Astrocyte (in vitro differentiated cells and primary cell): ENCODE measurements at regions not wholly inside any gene's neighbourhood (a gene's known extent, or its start where the extent isn't known, plus 50 kb on each side); places are given as distances from the start of the nearest gene placed in this dataset.

ENCODE experiments used
- DNase-seq: peaks from one replicate; pipeline ENCODE4 v3.0.0-alpha.2; 2010; ENCODE audit warnings: low read depth
- FAIRE-seq: peaks from 2 replicates; lab custom pipeline; 2011; peaks lifted over from hg19 to GRCh38; lab: Jason Lieb, UNC
- H2AFZ ChIP-seq: 2 replicates; pipeline ENCODE4 v1.6.0; 2012; ENCODE audit warnings: low read depth, low read length, inconsistent platforms
- H3K27ac ChIP-seq: 2 replicates; pipeline ENCODE4 v1.5.1; 2011; ENCODE audit warnings: low read depth, low read length, inconsistent platforms
- H3K27me3 ChIP-seq: 2 replicates; pipeline ENCODE4 v1.6.0; 2011; ENCODE audit warnings: low read length, inconsistent platforms; ENCODE audit not compliant: insufficient read depth
- H3K36me3 ChIP-seq: 2 replicates; pipeline ENCODE4 v1.5.1; 2011; ENCODE audit warnings: low read length, inconsistent platforms; ENCODE audit not compliant: insufficient read depth
- H3K4me1 ChIP-seq: 2 replicates; pipeline ENCODE4 v1.5.1; 2011; ENCODE audit warnings: low read length, inconsistent platforms; ENCODE audit not compliant: insufficient read depth
- H3K4me2 ChIP-seq: 2 replicates; pipeline ENCODE4 v1.6.0; 2012; ENCODE audit warnings: low read length, inconsistent platforms
- H3K4me3 ChIP-seq: 2 replicates; pipeline ENCODE4 v1.5.1; 2011; ENCODE audit warnings: low read depth, mild to moderate bottlenecking, low read length, inconsistent platforms; ENCODE audit not compliant: insufficient read depth
- H3K79me2 ChIP-seq: 2 replicates; pipeline ENCODE4 v1.6.0; 2012; ENCODE audit warnings: mild to moderate bottlenecking, low read length, inconsistent platforms; ENCODE audit not compliant: insufficient read depth
- H3K9ac ChIP-seq: 2 replicates; pipeline ENCODE4 v1.6.0; 2012; ENCODE audit warnings: mild to moderate bottlenecking, low read length, inconsistent platforms
- H3K9me3 ChIP-seq: 2 replicates; pipeline ENCODE4 v1.5.1; 2012; ENCODE audit warnings: low read depth, mild to moderate bottlenecking, low read length, inconsistent platforms; ENCODE audit not compliant: insufficient read depth
- H4K20me1 ChIP-seq: 2 replicates; pipeline ENCODE4 v1.6.0; 2012; ENCODE audit warnings: low read length, inconsistent platforms; ENCODE audit not compliant: insufficient read depth
- H3K27ac Mint-ChIP-seq: one replicate; pipeline ENCODE4 v1.8.0; 2021; ENCODE audit warnings: mild to moderate bottlenecking, mixed read lengths; ENCODE audit not compliant: unreplicated experiment
- H3K27me3 Mint-ChIP-seq: one replicate; pipeline ENCODE4 v1.8.0; 2021; ENCODE audit warnings: low read depth, mixed read lengths; ENCODE audit not compliant: unreplicated experiment
- H3K36me3 Mint-ChIP-seq: one replicate; pipeline ENCODE4 v1.8.0; 2021; ENCODE audit warnings: low read depth, mixed read lengths; ENCODE audit not compliant: unreplicated experiment
- H3K4me1 Mint-ChIP-seq: one replicate; pipeline ENCODE4 v1.8.0; 2021; ENCODE audit warnings: low read depth, mixed read lengths; ENCODE audit not compliant: unreplicated experiment
- H3K4me3 Mint-ChIP-seq: one replicate; pipeline ENCODE4 v1.8.0; 2021; ENCODE audit warnings: mild to moderate bottlenecking, moderate library complexity, mixed read lengths; ENCODE audit not compliant: unreplicated experiment
- H3K9me3 Mint-ChIP-seq: one replicate; pipeline ENCODE4 v1.8.0; 2021; ENCODE audit warnings: mild to moderate bottlenecking, mixed read lengths; ENCODE audit not compliant: unreplicated experiment
- EZH2 ChIP-seq: IDR thresholded peaks from 2 replicates; pipeline ENCODE4 v1.6.1; 2012; ENCODE audit warnings: mild to moderate bottlenecking, low read length, inconsistent platforms; ENCODE audit not compliant: insufficient read depth
- TF ChIP-seq, protein P1 (sequence below): IDR thresholded peaks from 2 replicates; pipeline ENCODE4 v1.5.1; 2011; ENCODE audit warnings: low read depth, mild to moderate bottlenecking, inconsistent platforms, low read length, moderate library complexity; ENCODE audit not compliant: insufficient read depth

DNA sequence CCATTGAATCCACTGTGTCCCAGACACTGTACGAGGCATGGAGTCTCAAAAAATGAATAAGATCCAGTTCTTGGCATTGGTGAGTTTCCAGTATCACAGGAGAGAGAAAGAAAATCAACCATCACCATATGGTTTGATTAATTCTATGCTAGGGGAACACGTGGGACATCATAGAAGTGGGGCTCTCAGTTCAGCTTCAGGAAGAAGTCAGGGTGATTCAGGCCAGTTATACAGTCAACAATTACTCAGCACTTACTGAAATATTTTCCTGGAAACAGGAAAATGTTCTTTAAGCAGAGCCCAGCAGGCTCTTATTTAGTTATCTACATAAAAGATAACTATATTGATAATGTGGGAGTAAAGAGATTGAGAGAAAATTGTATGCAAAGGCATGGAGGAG, 407.2 kb downstream of the NOVA1 start:
- no peak for FAIRE-seq
- no peaks in the 10 kb centered on the region for H4K20me1 ChIP-seq
- TF ChIP-seq EZH2, result no peak
- no peak overlapping the region for H2AFZ ChIP-seq
- H3K4me1 ChIP-seq, result no peaks in the 10 kb centered on the region
- no peak overlapping the region for H3K4me2 ChIP-seq
- no peak overlapping the region for H3K4me3 ChIP-seq
- no peak overlapping the region for H3K4me3 Mint-ChIP-seq
- no peaks in the 10 kb centered on the region for H3K36me3 ChIP-seq
- H3K27ac Mint-ChIP-seq, result no peak overlapping the region
- peaks cover 58% of the 10 kb centered on the region for H3K27me3 ChIP-seq
- peaks cover 3% of the 10 kb centered on the region for H3K4me1 Mint-ChIP-seq
- no peak for DNase-seq
- H3K9me3 ChIP-seq, result no peaks in the 10 kb centered on the region
- H3K36me3 Mint-ChIP-seq, result peaks cover 3% of the 10 kb centered on the region
- no peak overlapping the region for H3K27ac ChIP-seq
- H3K79me2 ChIP-seq, result no peaks in the 10 kb centered on the region
- peaks cover 7% of the 10 kb centered on the region for H3K9me3 Mint-ChIP-seq
- H3K27me3 Mint-ChIP-seq, result peaks cover 70% of the 10 kb centered on the region
- no peak overlapping the region for H3K9ac ChIP-seq

DNA sequence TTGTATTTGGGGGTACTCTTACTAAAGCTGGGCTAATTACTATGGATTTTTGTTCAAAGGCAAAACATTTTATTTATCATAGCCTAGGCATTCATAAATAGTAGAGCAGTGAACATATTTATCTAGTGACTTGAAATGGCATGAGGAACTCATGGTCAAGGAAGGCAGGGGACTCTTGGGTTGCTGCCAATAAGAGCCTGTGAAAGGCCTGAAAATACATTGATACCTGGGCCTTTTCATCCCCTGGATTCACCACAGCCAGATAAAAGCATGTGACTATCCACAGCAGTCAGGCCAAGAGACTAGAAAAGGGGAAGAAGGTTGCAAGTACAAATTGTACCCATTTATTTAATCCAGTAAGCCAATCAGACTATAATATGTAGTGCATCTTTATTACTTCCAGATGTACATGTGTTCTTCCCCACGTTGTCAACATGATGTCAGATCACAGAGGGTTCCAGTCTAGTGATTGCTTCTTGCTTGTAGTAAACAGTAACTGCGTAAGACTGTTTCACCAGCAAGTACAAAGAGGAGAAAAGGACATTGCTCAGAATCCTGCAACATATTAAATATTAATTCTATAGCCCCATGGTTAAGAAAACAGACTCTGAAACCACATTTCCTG, 409.7 kb downstream of the NOVA1 start:
- H3K4me1 Mint-ChIP-seq, result peaks cover 3% of the 10 kb centered on the region
- H3K27ac Mint-ChIP-seq, result no peak overlapping the region
- Histone ChIP-seq H2AFZ (no peak overlapping the region), H3K4me3 (no peak overlapping the region), H3K4me2 (no peak overlapping the region), H4K20me1 (no peaks in the 10 kb centered on the region), H3K27ac (no peak overlapping the region), H3K79me2 (no peaks in the 10 kb centered on the region), H3K9ac (no peak overlapping the region), H3K4me1 (no peaks in the 10 kb centered on the region), H3K27me3 (peaks cover 42% of the 10 kb centered on the region), H3K36me3 (no peaks in the 10 kb centered on the region), H3K9me3 (no peaks in the 10 kb centered on the region)
- H3K4me3 Mint-ChIP-seq, result no peak overlapping the region
- no peak for TF ChIP-seq EZH2
- TF ChIP-seq, protein P1, sequence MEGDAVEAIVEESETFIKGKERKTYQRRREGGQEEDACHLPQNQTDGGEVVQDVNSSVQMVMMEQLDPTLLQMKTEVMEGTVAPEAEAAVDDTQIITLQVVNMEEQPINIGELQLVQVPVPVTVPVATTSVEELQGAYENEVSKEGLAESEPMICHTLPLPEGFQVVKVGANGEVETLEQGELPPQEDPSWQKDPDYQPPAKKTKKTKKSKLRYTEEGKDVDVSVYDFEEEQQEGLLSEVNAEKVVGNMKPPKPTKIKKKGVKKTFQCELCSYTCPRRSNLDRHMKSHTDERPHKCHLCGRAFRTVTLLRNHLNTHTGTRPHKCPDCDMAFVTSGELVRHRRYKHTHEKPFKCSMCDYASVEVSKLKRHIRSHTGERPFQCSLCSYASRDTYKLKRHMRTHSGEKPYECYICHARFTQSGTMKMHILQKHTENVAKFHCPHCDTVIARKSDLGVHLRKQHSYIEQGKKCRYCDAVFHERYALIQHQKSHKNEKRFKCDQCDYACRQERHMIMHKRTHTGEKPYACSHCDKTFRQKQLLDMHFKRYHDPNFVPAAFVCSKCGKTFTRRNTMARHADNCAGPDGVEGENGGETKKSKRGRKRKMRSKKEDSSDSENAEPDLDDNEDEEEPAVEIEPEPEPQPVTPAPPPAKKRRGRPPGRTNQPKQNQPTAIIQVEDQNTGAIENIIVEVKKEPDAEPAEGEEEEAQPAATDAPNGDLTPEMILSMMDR, result no peak
- FAIRE-seq, result no peak
- peaks cover 3% of the 10 kb centered on the region for H3K9me3 Mint-ChIP-seq
- H3K36me3 Mint-ChIP-seq, result no peaks in the 10 kb centered on the region
- no peak for DNase-seq
- H3K27me3 Mint-ChIP-seq, result peaks cover 61% of the 10 kb centered on the region

DNA sequence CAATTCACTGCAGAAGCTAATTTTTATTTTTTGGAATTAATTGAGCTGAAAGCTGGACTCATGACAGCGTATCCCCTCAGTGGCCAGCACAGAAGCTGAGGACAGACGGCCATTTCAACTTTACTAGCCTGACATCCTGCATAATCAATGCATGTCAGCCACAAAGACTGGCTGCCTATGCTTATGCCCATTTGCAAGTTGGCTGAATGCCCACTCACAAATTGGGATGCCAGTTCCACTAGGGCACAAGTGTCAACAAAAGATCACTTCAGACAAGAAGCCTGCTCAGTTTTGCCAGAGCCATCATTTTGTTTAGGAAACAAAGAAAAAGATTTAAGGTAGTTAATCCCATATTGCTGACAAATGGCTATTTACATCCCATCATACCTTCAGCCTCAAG, 417.6 kb downstream of the NOVA1 start:
- no peak for FAIRE-seq
- Histone ChIP-seq H3K27ac (no peak overlapping the region), H3K36me3 (no peaks in the 10 kb centered on the region), H3K4me1 (no peaks in the 10 kb centered on the region), H3K79me2 (no peaks in the 10 kb centered on the region), H3K27me3 (peaks cover 8% of the 10 kb centered on the region), H3K9me3 (no peaks in the 10 kb centered on the region), H3K4me2 (no peak overlapping the region), H3K4me3 (no peak overlapping the region), H4K20me1 (no peaks in the 10 kb centered on the region), H3K9ac (no peak overlapping the region), H2AFZ (no peak overlapping the region)
- Mint-ChIP-seq H3K4me1 (no peaks in the 10 kb centered on the region), H3K4me3 (no peak overlapping the region), H3K36me3 (no peaks in the 10 kb centered on the region), H3K27me3 (peaks cover 29% of the 10 kb centered on the region), H3K27ac (no peak overlapping the region), H3K9me3 (no peaks in the 10 kb centered on the region)
- DNase-seq, result no peak
- TF ChIP-seq, protein P1, result no peak
- TF ChIP-seq EZH2, result no peak
